RKO (cell line): ENCODE measurements at regions not wholly inside any gene's neighbourhood (a gene's known extent, or its start where the extent isn't known, plus 50 kb on each side); places are given as distances from the start of the nearest gene placed in this dataset.

Experiments
- DNase-seq: peaks from one replicate; pipeline ENCODE4 v3.0.0-alpha.2; 2016; ENCODE audit warnings: low spot score

GRCh38 chr12:75606151-75606550 is 94.7 kb upstream of the KRR1 start:
- no peak for DNase-seq

- no peak for DNase-seq
These were observed 92.1 kb upstream of the KRR1 start for GRCh38 chr12:75603475-75603874.

- no peak for DNase-seq
These were observed 90.7 kb upstream of the KRR1 start for GRCh38 chr12:75602106-75602505.

- no peak for DNase-seq
These were observed 88.7 kb upstream of the KRR1 start for GRCh38 chr12:75600146-75600545.

GRCh38 chr12:75599061-75599460 is 87.7 kb upstream of the KRR1 start:
- DNase-seq, result no peak

GRCh38 chr12:75596406-75596805 is 85.0 kb upstream of the KRR1 start:
- DNase-seq, result no peak

- no peak for DNase-seq
These were observed 81.4 kb upstream of the KRR1 start for GRCh38 chr12:75592638-75593335.

GRCh38 chr12:75592086-75592485 is 80.7 kb upstream of the KRR1 start:
- DNase-seq, result no peak

GRCh38 chr12:75591628-75592027 is 80.2 kb upstream of the KRR1 start:
- no peak for DNase-seq

GRCh38 chr12:75589801-75590200 is 78.4 kb upstream of the KRR1 start:
- no peak for DNase-seq

GRCh38 chr12:75587340-75588106 is 76.1 kb upstream of the KRR1 start:
- no peak for DNase-seq

- DNase-seq, result peak; percentile 68
These were observed 73.9 kb upstream of the KRR1 start for GRCh38 chr12:75585330-75585729.

- no peak for DNase-seq
These were observed 71.9 kb upstream of the KRR1 start for GRCh38 chr12:75583355-75583754.

GRCh38 chr12:75581515-75581914 is 70.1 kb upstream of the KRR1 start:
- DNase-seq, result no peak

- no peak for DNase-seq
These were observed 68.1 kb upstream of the KRR1 start for GRCh38 chr12:75579552-75579951.

- DNase-seq, result no peak
These were observed 67.1 kb upstream of the KRR1 start for GRCh38 chr12:75578546-75578945.

- DNase-seq, result no peak
These were observed 66.4 kb upstream of the KRR1 start for GRCh38 chr12:75577812-75578211.

- DNase-seq, result no peak
These were observed 60.3 kb upstream of the KRR1 start for GRCh38 chr12:75571656-75572205.

- DNase-seq, result no peak
These were observed 59.8 kb upstream of the KRR1 start for GRCh38 chr12:75571204-75571603.

GRCh38 chr12:75568801-75569200 is 57.4 kb upstream of the KRR1 start:
- DNase-seq, result no peak

- no peak for DNase-seq
These were observed 57.0 kb upstream of the KRR1 start for GRCh38 chr12:75568393-75568792.

GRCh38 chr12:75565795-75566194 is 54.4 kb upstream of the KRR1 start:
- DNase-seq, result no peak

- no peak for DNase-seq
These were observed 53.4 kb upstream of the KRR1 start for GRCh38 chr12:75564852-75565251.
